MM.1S (cell line): ENCODE measurements at regions not wholly inside any gene's neighbourhood (a gene's known extent, or its start where the extent isn't known, plus 50 kb on each side); places are given as distances from the start of the nearest gene placed in this dataset.

ENCODE experiments used
- DNase-seq: peaks from one replicate; pipeline ENCODE4 v3.0.0-alpha.2; 2015
- H2AFZ ChIP-seq: fragments of 300-600 bp; sonication (generic); 2 replicates; pipeline ENCODE4 v1.6.0; 2016; ENCODE audit warnings: antibody characterized with exemption, low read length
- H3F3A ChIP-seq: fragments of 300-600 bp; sonication (generic); 2 replicates; pipeline ENCODE4 v1.6.1; 2016; ENCODE audit warnings: mild to moderate bottlenecking, antibody characterized with exemption, low read length, moderate library complexity, mixed read lengths; ENCODE audit not compliant: insufficient read depth
- H3K27ac ChIP-seq: fragments of 300-600 bp; sonication (generic); 2 replicates; pipeline ENCODE4 v1.5.1; 2016; ENCODE audit warnings: mild to moderate bottlenecking, low read length
- H3K27me3 ChIP-seq: fragments of 300-600 bp; sonication (generic); replicated peaks from 2 replicates; pipeline ENCODE4 v1.6.0; 2016; ENCODE audit warnings: low read length; ENCODE audit not compliant: insufficient read depth
- H3K36me3 ChIP-seq: fragments of 300-600 bp; sonication (generic); replicated peaks from 2 replicates; pipeline ENCODE4 v1.6.1; 2016; ENCODE audit warnings: mild to moderate bottlenecking, low read length, mixed read lengths; ENCODE audit not compliant: insufficient read depth
- H3K4me1 ChIP-seq: fragments of 300-600 bp; sonication (generic); 2 replicates; pipeline ENCODE4 v1.6.1; 2016; ENCODE audit warnings: low read length, mixed read lengths
- H3K4me2 ChIP-seq: fragments of 300-600 bp; sonication (generic); 2 replicates; pipeline ENCODE4 v1.6.0; 2016; ENCODE audit warnings: low read depth, low read length
- H3K4me3 ChIP-seq: fragments of 300-600 bp; sonication (generic); 2 replicates; pipeline ENCODE4 v1.5.1; 2016; ENCODE audit warnings: low read length, mixed read lengths
- H3K79me2 ChIP-seq: fragments of 300-600 bp; sonication (generic); 2 replicates; pipeline ENCODE4 v1.6.1; 2016; ENCODE audit warnings: mixed run types, low read length, mixed read lengths
- H3K9ac ChIP-seq: fragments of 300-600 bp; sonication (generic); 2 replicates; pipeline ENCODE4 v1.6.1; 2016; ENCODE audit warnings: low read length, mixed read lengths
- H3K9me2 ChIP-seq: fragments of 300-600 bp; sonication (generic); replicated peaks from 2 replicates; pipeline ENCODE4 v1.6.1; 2016; ENCODE audit warnings: mild to moderate bottlenecking, low read length, mixed read lengths; ENCODE audit not compliant: insufficient read depth
- H3K9me3 ChIP-seq: fragments of 300-600 bp; sonication (generic); replicated peaks from 2 replicates; pipeline ENCODE4 v1.6.1; 2016; ENCODE audit warnings: mild to moderate bottlenecking, low read length, mixed read lengths; ENCODE audit not compliant: insufficient read depth
- H4K20me1 ChIP-seq: fragments of 300-600 bp; sonication (generic); 2 replicates; pipeline ENCODE4 v1.6.1; 2016; ENCODE audit warnings: mild to moderate bottlenecking, low read length, moderate library complexity, mixed read lengths; ENCODE audit not compliant: insufficient read depth
- CTCF ChIP-seq: fragments of 300-600 bp; sonication (generic); IDR thresholded peaks from 2 replicates; pipeline ENCODE4 v1.5.1; 2016; ENCODE audit warnings: antibody characterized with exemption, low read length, mixed read lengths
- EZH2 ChIP-seq: fragments of 300-600 bp; sonication (generic); optimal IDR thresholded peaks from 2 replicates; pipeline ENCODE3; 2017; ENCODE audit warnings: low read depth, mild to moderate bottlenecking, antibody characterized with exemption, low read length, mixed read lengths
- EZH2phosphoT487 ChIP-seq: fragments of 300-600 bp; sonication (generic); IDR thresholded peaks from 2 replicates; pipeline ENCODE4 v1.6.1; 2018; ENCODE audit warnings: antibody characterized with exemption, low read length

DNA sequence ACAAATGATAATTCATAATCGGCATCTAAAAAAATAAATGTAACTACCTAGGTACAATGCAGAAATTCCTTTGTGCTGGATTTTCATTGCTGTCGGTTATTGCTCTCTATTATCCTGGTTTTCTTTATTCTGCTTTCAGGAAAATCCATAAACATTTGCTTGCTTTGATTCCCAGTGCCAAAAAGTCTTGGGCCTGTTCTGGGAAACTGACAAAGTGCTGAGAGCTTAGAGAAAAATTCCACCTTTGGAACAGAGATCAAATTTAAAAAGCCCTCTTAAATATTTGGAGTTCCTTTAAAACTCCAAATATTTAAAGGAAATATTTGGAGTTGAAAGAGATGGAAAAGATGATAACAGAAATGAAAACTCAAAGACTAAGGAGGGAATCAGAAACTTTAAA lies 87.3 kb upstream of the ZBED5 start:
- no peak for TF ChIP-seq EZH2phosphoT487
- no peak for TF ChIP-seq CTCF
- no peak for TF ChIP-seq EZH2
- no peaks in the 10 kb centered on the region for H4K20me1 ChIP-seq
- no peaks in the 10 kb centered on the region for H3K79me2 ChIP-seq
- no peaks in the 10 kb centered on the region for H3K9me3 ChIP-seq
- H3F3A ChIP-seq: no peaks in the 10 kb centered on the region
- H3K9ac ChIP-seq: no peak overlapping the region
- H3K4me3 ChIP-seq: no peak overlapping the region
- H3K4me2 ChIP-seq: no peak overlapping the region
- no peaks in the 10 kb centered on the region for H3K4me1 ChIP-seq
- no peak overlapping the region for H2AFZ ChIP-seq
- H3K9me2 ChIP-seq: no peaks in the 10 kb centered on the region
- no peak for DNase-seq
- H3K27ac ChIP-seq: no peak overlapping the region
- no peaks in the 10 kb centered on the region for H3K36me3 ChIP-seq
- no peaks in the 10 kb centered on the region for H3K27me3 ChIP-seq

DNA sequence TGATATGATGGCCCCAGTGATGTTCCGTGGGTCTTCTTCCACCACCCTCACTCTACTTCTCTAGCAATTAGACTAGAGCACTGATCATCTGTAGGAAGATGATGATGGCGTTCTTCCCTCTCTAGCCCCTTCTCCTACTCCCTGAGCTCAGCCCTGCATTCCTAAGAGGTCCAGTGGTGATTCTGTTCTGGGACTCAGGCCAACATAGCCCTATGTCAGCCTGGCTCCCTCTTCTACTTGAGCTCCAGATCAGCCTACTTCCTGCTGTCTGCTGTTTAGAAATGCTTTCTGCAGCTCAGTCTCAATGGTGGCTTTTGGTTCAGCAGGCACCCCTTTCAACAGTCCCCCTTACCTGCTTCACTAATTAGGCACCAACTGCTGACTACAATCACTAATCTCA lies 86.1 kb upstream of the ZBED5 start:
- H4K20me1 ChIP-seq: no peaks in the 10 kb centered on the region
- no peak overlapping the region for H3K4me3 ChIP-seq
- H3K9ac ChIP-seq: no peak overlapping the region
- H3F3A ChIP-seq: no peaks in the 10 kb centered on the region
- no peaks in the 10 kb centered on the region for H3K36me3 ChIP-seq
- no peaks in the 10 kb centered on the region for H3K27me3 ChIP-seq
- H2AFZ ChIP-seq: no peak overlapping the region
- H3K4me2 ChIP-seq: no peak overlapping the region
- H3K9me2 ChIP-seq: no peaks in the 10 kb centered on the region
- no peaks in the 10 kb centered on the region for H3K4me1 ChIP-seq
- H3K79me2 ChIP-seq: no peaks in the 10 kb centered on the region
- no peak for DNase-seq
- no peak overlapping the region for H3K27ac ChIP-seq
- TF ChIP-seq CTCF (no peak), EZH2phosphoT487 (no peak), EZH2 (no peak)
- H3K9me3 ChIP-seq: no peaks in the 10 kb centered on the region

DNA sequence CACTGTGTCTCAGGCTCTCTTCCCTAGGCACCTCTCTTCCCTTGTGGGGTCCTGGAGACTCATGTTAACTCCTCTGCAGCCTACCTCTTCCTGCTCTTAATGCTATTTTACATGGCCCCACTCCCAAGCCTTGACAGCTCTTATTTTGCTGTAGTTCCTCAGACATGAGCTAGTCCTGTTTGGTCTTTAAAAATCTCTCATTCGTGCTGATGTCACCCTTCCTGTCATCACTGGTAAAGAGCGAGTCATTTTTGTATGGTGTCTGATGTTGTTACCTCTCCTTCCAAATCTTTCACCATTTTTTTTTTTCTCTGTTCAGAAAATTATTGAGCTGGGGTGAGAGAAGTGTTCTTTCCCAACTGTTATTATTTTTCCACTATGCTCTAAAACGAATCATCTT lies 84.8 kb upstream of the ZBED5 start:
- Histone ChIP-seq H2AFZ (no peak overlapping the region), H3K9me3 (no peaks in the 10 kb centered on the region)
- DNase-seq: no peak

More for the DNA sequence above, 84.8 kb upstream of the ZBED5 start:
- Histone ChIP-seq H3K4me2 (no peak overlapping the region), H3K4me3 (no peak overlapping the region), H3K9me2 (no peaks in the 10 kb centered on the region), H3K27ac (no peak overlapping the region), H3K4me1 (no peaks in the 10 kb centered on the region), H3F3A (no peaks in the 10 kb centered on the region), H3K79me2 (no peaks in the 10 kb centered on the region), H3K9ac (no peak overlapping the region), H3K27me3 (no peaks in the 10 kb centered on the region), H4K20me1 (no peaks in the 10 kb centered on the region), H3K36me3 (no peaks in the 10 kb centered on the region)
- TF ChIP-seq EZH2phosphoT487 (no peak), CTCF (no peak), EZH2 (no peak)
